ENCODE measurements at regions not wholly inside any gene's neighbourhood (a gene's known extent, or its start where the extent isn't known, plus 50 kb on each side); places are given as distances from the start of the nearest gene placed in this dataset.

- no peak overlapping the region for H3K18ac ChIP-seq (ENCODE audit: low read depth in 1 of 2, low read length in 2 of 2)
- H3K9me3 ChIP-seq (ENCODE audit: control insufficient read depth, low read length) = no peaks in the 10 kb centered on the region
- H3K36me3 ChIP-seq (ENCODE audit: control insufficient read depth in 1 of 2, insufficient read depth in 2 of 2, low read depth in 1 of 2, low read length in 2 of 2) = no peaks in the 10 kb centered on the region
- no peak overlapping the region for H2AFZ ChIP-seq (ENCODE audit: low read depth, low read length)
- peak overlapping the region; percentile 20 for H3K9ac ChIP-seq (ENCODE audit: low read length)
- no peak overlapping the region for H3K14ac ChIP-seq (ENCODE audit: low read length in 2 of 2)
- no peak overlapping the region for H3K4me2 ChIP-seq (ENCODE audit: low read length, poor library complexity, severe bottlenecking)
- H2BK15ac ChIP-seq (ENCODE audit: low read depth, poor library complexity, severe bottlenecking) = no peak overlapping the region
- no peak overlapping the region for H4K8ac ChIP-seq (ENCODE audit: low read length)
- H3K27me3 ChIP-seq (ENCODE audit: control insufficient read depth in 1 of 2, insufficient read depth in 1 of 2, low read length in 2 of 2) = no peaks in the 10 kb centered on the region
- no peak for DNase-seq
- H2BK5ac ChIP-seq (ENCODE audit: low read depth, low read length, poor library complexity, severe bottlenecking) = no peak overlapping the region
- no peak overlapping the region for H2AK5ac ChIP-seq (ENCODE audit: low read length, severe bottlenecking)
- no peak overlapping the region for H3K23ac ChIP-seq (ENCODE audit: low read length in 2 of 2)
- no peaks in the 10 kb centered on the region for H3K79me1 ChIP-seq (replicated peaks; ENCODE audit: low read length, poor library complexity, severe bottlenecking)
- H2BK12ac ChIP-seq (ENCODE audit: low read length in 2 of 2) = no peak overlapping the region
- H4K91ac ChIP-seq (ENCODE audit: low read length) = no peak overlapping the region
- no peak overlapping the region for H3K27ac ChIP-seq (ENCODE audit: low read length, poor library complexity, severe bottlenecking)
- no peak overlapping the region for H3K4ac ChIP-seq (ENCODE audit: low read depth in 1 of 2, low read length in 2 of 2)
- no peak overlapping the region for H3K4me3 ChIP-seq (ENCODE audit: insufficient read depth in 1 of 2, low read depth in 1 of 2, low read length in 2 of 2)
- 80% methylated on average over 1 of the region's 1 CpG for WGBS
- H3K4me1 ChIP-seq (ENCODE audit: control insufficient read depth, insufficient read depth, low read depth, low read length) = no peaks in the 10 kb centered on the region
- H2BK120ac ChIP-seq (ENCODE audit: low read depth, low read length) = no peak overlapping the region
These were observed 65.8 kb upstream of the BRINP1 start for GRCh38 chr9:119435076-119435475.

- WGBS = 93% methylated on average over 2 of the region's 2 CpGs
These were observed 63.2 kb upstream of the BRINP1 start for GRCh38 chr9:119432428-119432827.

GRCh38 chr9:119429302-119429701, 60.1 kb upstream of the BRINP1 start:
- Histone ChIP-seq H3K14ac (ENCODE audit: low read length in 2 of 2) (no peak overlapping the region), H3K36me3 (ENCODE audit: control insufficient read depth in 1 of 2, insufficient read depth in 2 of 2, low read depth in 1 of 2, low read length in 2 of 2) (no peaks in the 10 kb centered on the region), H3K27ac (ENCODE audit: low read length, poor library complexity, severe bottlenecking) (no peak overlapping the region), H3K4me1 (ENCODE audit: control insufficient read depth, insufficient read depth, low read depth, low read length) (no peaks in the 10 kb centered on the region), H3K18ac (ENCODE audit: low read depth in 1 of 2, low read length in 2 of 2) (no peak overlapping the region), H2BK5ac (ENCODE audit: low read depth, low read length, poor library complexity, severe bottlenecking) (no peak overlapping the region), H3K27me3 (ENCODE audit: control insufficient read depth in 1 of 2, insufficient read depth in 1 of 2, low read length in 2 of 2) (no peaks in the 10 kb centered on the region), H3K4me2 (ENCODE audit: low read length, poor library complexity, severe bottlenecking) (no peak overlapping the region), H3K9me3 (ENCODE audit: control insufficient read depth, low read length) (no peaks in the 10 kb centered on the region), H3K4ac (ENCODE audit: low read depth in 1 of 2, low read length in 2 of 2) (no peak overlapping the region), H3K79me1 (replicated peaks; ENCODE audit: low read length, poor library complexity, severe bottlenecking) (no peaks in the 10 kb centered on the region), H3K9ac (ENCODE audit: low read length) (no peak overlapping the region), H2AK5ac (ENCODE audit: low read length, severe bottlenecking) (no peak overlapping the region), H2BK120ac (ENCODE audit: low read depth, low read length) (no peak overlapping the region), H2BK12ac (ENCODE audit: low read length in 2 of 2) (no peak overlapping the region), H2AFZ (ENCODE audit: low read depth, low read length) (no peak overlapping the region), H2BK15ac (ENCODE audit: low read depth, poor library complexity, severe bottlenecking) (no peak overlapping the region), H3K23ac (ENCODE audit: low read length in 2 of 2) (no peak overlapping the region), H3K4me3 (ENCODE audit: insufficient read depth in 1 of 2, low read depth in 1 of 2, low read length in 2 of 2) (no peak overlapping the region), H4K8ac (ENCODE audit: low read length) (no peak overlapping the region), H4K91ac (ENCODE audit: low read length) (no peak overlapping the region)
- DNase-seq = no peak
- WGBS = 75% methylated on average over 4 of the region's 4 CpGs

More at GRCh38 chr9:119432428-119432827, 63.2 kb upstream of the BRINP1 start:
- Histone ChIP-seq H3K4me2 (ENCODE audit: low read length, poor library complexity, severe bottlenecking) (no peak overlapping the region), H3K14ac (ENCODE audit: low read length in 2 of 2) (no peak overlapping the region), H3K79me1 (replicated peaks; ENCODE audit: low read length, poor library complexity, severe bottlenecking) (no peaks in the 10 kb centered on the region), H3K36me3 (ENCODE audit: control insufficient read depth in 1 of 2, insufficient read depth in 2 of 2, low read depth in 1 of 2, low read length in 2 of 2) (no peaks in the 10 kb centered on the region), H3K27me3 (ENCODE audit: control insufficient read depth in 1 of 2, insufficient read depth in 1 of 2, low read length in 2 of 2) (no peaks in the 10 kb centered on the region), H2AK5ac (ENCODE audit: low read length, severe bottlenecking) (no peak overlapping the region), H2AFZ (ENCODE audit: low read depth, low read length) (no peak overlapping the region), H3K23ac (ENCODE audit: low read length in 2 of 2) (no peak overlapping the region), H3K4me1 (ENCODE audit: control insufficient read depth, insufficient read depth, low read depth, low read length) (no peaks in the 10 kb centered on the region), H2BK12ac (ENCODE audit: low read length in 2 of 2) (no peak overlapping the region), H2BK15ac (ENCODE audit: low read depth, poor library complexity, severe bottlenecking) (no peak overlapping the region), H3K18ac (ENCODE audit: low read depth in 1 of 2, low read length in 2 of 2) (no peak overlapping the region), H2BK120ac (ENCODE audit: low read depth, low read length) (no peak overlapping the region), H3K27ac (ENCODE audit: low read length, poor library complexity, severe bottlenecking) (no peak overlapping the region), H3K4ac (ENCODE audit: low read depth in 1 of 2, low read length in 2 of 2) (no peak overlapping the region), H4K8ac (ENCODE audit: low read length) (no peak overlapping the region), H3K9ac (ENCODE audit: low read length) (no peak overlapping the region), H3K9me3 (ENCODE audit: control insufficient read depth, low read length) (no peaks in the 10 kb centered on the region), H2BK5ac (ENCODE audit: low read depth, low read length, poor library complexity, severe bottlenecking) (no peak overlapping the region), H3K4me3 (ENCODE audit: insufficient read depth in 1 of 2, low read depth in 1 of 2, low read length in 2 of 2) (no peak overlapping the region), H4K91ac (ENCODE audit: low read length) (no peak overlapping the region)
- no peak for DNase-seq

DNA sequence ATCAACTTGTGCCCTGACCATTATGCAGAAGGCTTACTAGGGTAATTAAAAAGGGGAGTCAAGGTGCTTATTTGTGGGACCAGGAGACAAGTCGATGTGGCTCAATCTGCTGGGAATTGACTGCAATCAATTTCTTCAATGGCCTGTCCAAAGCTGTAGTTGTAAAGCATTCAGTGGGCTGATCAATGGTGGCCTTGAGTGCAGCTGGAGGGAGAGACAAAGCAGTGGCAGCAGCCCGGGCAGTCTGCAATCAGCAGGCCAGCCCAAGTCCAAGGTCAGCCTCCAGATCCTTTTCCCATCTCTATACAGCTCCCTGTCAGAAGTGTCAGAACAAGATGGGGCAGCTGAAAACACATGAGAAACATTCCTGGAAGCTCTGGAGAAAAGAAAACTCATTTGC, 51.0 kb upstream of the BRINP1 start:
- no peaks in the 10 kb centered on the region for H3K79me1 ChIP-seq (replicated peaks; ENCODE audit: low read length, poor library complexity, severe bottlenecking)
- no peak overlapping the region for H4K8ac ChIP-seq (ENCODE audit: low read length)
- H3K27me3 ChIP-seq (ENCODE audit: control insufficient read depth in 1 of 2, insufficient read depth in 1 of 2, low read length in 2 of 2) = no peaks in the 10 kb centered on the region
- H2AFZ ChIP-seq (ENCODE audit: low read depth, low read length) = no peak overlapping the region
- H2BK12ac ChIP-seq (ENCODE audit: low read length in 2 of 2) = no peak overlapping the region
- no peak overlapping the region for H2BK5ac ChIP-seq (ENCODE audit: low read depth, low read length, poor library complexity, severe bottlenecking)
- no peak overlapping the region for H3K14ac ChIP-seq (ENCODE audit: low read length in 2 of 2)
- no peak overlapping the region for H3K9ac ChIP-seq (ENCODE audit: low read length)
- no peak overlapping the region for H2BK15ac ChIP-seq (ENCODE audit: low read depth, poor library complexity, severe bottlenecking)
- H4K91ac ChIP-seq (ENCODE audit: low read length) = no peak overlapping the region
- H3K4me1 ChIP-seq (ENCODE audit: control insufficient read depth, insufficient read depth, low read depth, low read length) = no peaks in the 10 kb centered on the region
- no peak for DNase-seq
- no peak overlapping the region for H3K4ac ChIP-seq (ENCODE audit: low read depth in 1 of 2, low read length in 2 of 2)
- no peak overlapping the region for H3K18ac ChIP-seq (ENCODE audit: low read depth in 1 of 2, low read length in 2 of 2)
- H3K4me3 ChIP-seq (ENCODE audit: insufficient read depth in 1 of 2, low read depth in 1 of 2, low read length in 2 of 2) = no peak overlapping the region
- no peaks in the 10 kb centered on the region for H3K36me3 ChIP-seq (ENCODE audit: control insufficient read depth in 1 of 2, insufficient read depth in 2 of 2, low read depth in 1 of 2, low read length in 2 of 2)
- H3K23ac ChIP-seq (ENCODE audit: low read length in 2 of 2) = no peak overlapping the region
- H2AK5ac ChIP-seq (ENCODE audit: low read length, severe bottlenecking) = no peak overlapping the region
- WGBS = 82% methylated on average over 2 of the region's 2 CpGs
- no peak overlapping the region for H3K4me2 ChIP-seq (ENCODE audit: low read length, poor library complexity, severe bottlenecking)
- no peak overlapping the region for H3K27ac ChIP-seq (ENCODE audit: low read length, poor library complexity, severe bottlenecking)
- no peak overlapping the region for H2BK120ac ChIP-seq (ENCODE audit: low read depth, low read length)
- no peaks in the 10 kb centered on the region for H3K9me3 ChIP-seq (ENCODE audit: control insufficient read depth, low read length)

Measured in mesenchymal stem cell (in vitro differentiated cells and primary cell).